GM12878 (cell line): ENCODE measurements at regions not wholly inside any gene's neighbourhood (a gene's known extent, or its start where the extent isn't known, plus 50 kb on each side); places are given as distances from the start of the nearest gene placed in this dataset.

Experiments
- ATAC-seq: fragments of 200-7000 bp; cut with Tn5 transposase; 3 replicates; pipeline ENCODE4 v1.9.1; 2020; ENCODE audit warnings: mild to moderate bottlenecking, moderate library complexity
- BruUV-seq: library from RNA; stranded (reverse); fragments of 400-500 nt; replicated peaks from 2 replicates; lab custom pipeline; 2021; lab: Mats Ljungman, UMichigan
- CTCF ChIA-PET: fragments of 300-600 bp; sonication (Branson Sonifier 250); formaldehyde crosslinking; extraction: SDS; loops from one replicate; lab custom pipeline; 2021; ENCODE audit warnings: inconsistent platforms; lab: Yijun Ruan, JAX
- POLR2A ChIA-PET: fragments of 350-600 bp; formaldehyde crosslinking; extraction: SDS; loops from one replicate; lab custom pipeline; 2021; ENCODE audit warnings: inconsistent platforms; lab: Charles Lee
- RAD21 ChIA-PET: fragments of 300-600 bp; sonication (Branson Sonifier 250); formaldehyde crosslinking; loops from one replicate; lab custom pipeline; 2023; ENCODE audit warnings: antibody characterized with exemption; ENCODE audit not compliant: unreplicated experiment; lab: Charles Lee
- SMC1A ChIA-PET: fragments of 300-600 bp; sonication (Branson Sonifier 250); formaldehyde crosslinking; loops from one replicate; lab custom pipeline; 2023; ENCODE audit not compliant: unreplicated experiment, uncharacterized antibody; lab: Charles Lee
- DNase-seq: peaks from one replicate; pipeline ENCODE4 v3.0.0-alpha.2; 2011; ENCODE audit warnings: low read depth, low spot score
- FAIRE-seq: peaks from 3 replicates; lab custom pipeline; 2011; peaks lifted over from hg19 to GRCh38; lab: Jason Lieb, UNC
- H2AFZ ChIP-seq: 2 replicates; pipeline ENCODE4 v1.6.0; 2011; ENCODE audit warnings: low read depth, low read length, control low read depth; ENCODE audit not compliant: control insufficient read depth
- H3K27ac ChIP-seq: 2 replicates; pipeline ENCODE4 v1.5.1; 2011; ENCODE audit warnings: control low read depth; ENCODE audit not compliant: control insufficient read depth, insufficient read depth
- H3K27me3 ChIP-seq, 2 experiments: replicated peaks in 1 of 2; 2 replicates each; pipeline versions ENCODE4 v1.6.0 to v1.6.1; 2011; ENCODE audit warnings: low read length in 1 of 2; ENCODE audit not compliant: control insufficient read depth in 2 of 2, insufficient read depth in 2 of 2
- H3K36me3 ChIP-seq, 2 experiments: 2 replicates each; pipeline ENCODE4 v1.5.1; 2011; ENCODE audit warnings: low read length in 1 of 2; ENCODE audit not compliant: control insufficient read depth in 2 of 2, insufficient read depth in 2 of 2
- H3K4me1 ChIP-seq: 2 replicates; pipeline ENCODE4 v1.6.1; 2011; ENCODE audit warnings: mild to moderate bottlenecking, low read length, moderate library complexity, mixed read lengths; ENCODE audit not compliant: control insufficient read depth, insufficient read depth
- H3K4me2 ChIP-seq: 2 replicates; pipeline ENCODE4 v1.6.0; 2011; ENCODE audit warnings: control low read depth; ENCODE audit not compliant: control insufficient read depth, insufficient read depth
- H3K4me3 ChIP-seq: fragments of 200-600 bp; sonication (generic); 2 replicates; pipeline ENCODE4 v1.5.1; 2016
- H3K79me2 ChIP-seq: 2 replicates; pipeline ENCODE4 v1.6.0; 2011; ENCODE audit warnings: low read length; ENCODE audit not compliant: control insufficient read depth, insufficient read depth
- H3K9ac ChIP-seq: 2 replicates; pipeline ENCODE4 v1.8.0; 2011; ENCODE audit warnings: low read length, control low read depth, mixed read lengths; ENCODE audit not compliant: control insufficient read depth, insufficient read depth
- H3K9me3 ChIP-seq: replicated peaks from 3 replicates; pipeline ENCODE4 v1.5.1; 2011; ENCODE audit warnings: mild to moderate bottlenecking, low read length; ENCODE audit not compliant: control insufficient read depth, insufficient read depth
- H4K20me1 ChIP-seq: 2 replicates; pipeline ENCODE4 v1.6.0; 2011; ENCODE audit not compliant: control insufficient read depth, insufficient read depth
- ATF2 ChIP-seq: IDR thresholded peaks from 2 replicates; pipeline ENCODE4 v1.6.1; 2012; ENCODE audit warnings: low read length, inconsistent platforms
- ATF7 ChIP-seq: fragments of 450-650 bp; IDR thresholded peaks from 2 replicates; pipeline ENCODE4 v1.6.1; 2016; ENCODE audit warnings: low read depth, mild to moderate bottlenecking
- BRCA1 ChIP-seq: IDR thresholded peaks from 2 replicates; pipeline ENCODE4 v1.6.1; 2011; ENCODE audit warnings: low read depth, low read length, improper control_type of control experiment
- GABPA ChIP-seq: IDR thresholded peaks from 2 replicates; pipeline ENCODE4 v1.6.1; 2014; ENCODE audit warnings: antibody characterized with exemption, low read depth, mild to moderate bottlenecking, inconsistent platforms
- IRF3 ChIP-seq: fragments of 450-650 bp; IDR thresholded peaks from 2 replicates; pipeline ENCODE4 v1.6.1; 2014; ENCODE audit warnings: mild to moderate bottlenecking
- JUND ChIP-seq: IDR thresholded peaks from 2 replicates; pipeline ENCODE4 v1.6.1; 2012; ENCODE audit warnings: low read depth, mild to moderate bottlenecking, low read length, improper control_type of control experiment, moderate library complexity
- KDM1A ChIP-seq: fragments of 200-600 bp; sonication (generic); IDR thresholded peaks from 2 replicates; pipeline ENCODE4 v1.6.1; 2016; ENCODE audit warnings: borderline replicate concordance
- MEF2A ChIP-seq: IDR thresholded peaks from 2 replicates; pipeline ENCODE4 v1.6.1; 2011; ENCODE audit warnings: low read depth, mild to moderate bottlenecking, low read length, moderate library complexity; ENCODE audit not compliant: insufficient read depth
- MEF2B ChIP-seq: fragments of 450-650 bp; IDR thresholded peaks from 2 replicates; pipeline ENCODE4 v1.6.1; 2018; ENCODE audit warnings: mild to moderate bottlenecking, moderate library complexity; ENCODE audit not compliant: partially characterized antibody, poor library complexity, severe bottlenecking
- MTA2 ChIP-seq: fragments of 450-650 bp; IDR thresholded peaks from 2 replicates; pipeline ENCODE4 v1.6.1; 2016; ENCODE audit warnings: low read depth, mild to moderate bottlenecking, moderate library complexity
- NFXL1 ChIP-seq: fragments of 450-650 bp; IDR thresholded peaks from 2 replicates; pipeline ENCODE4 v1.6.1; 2017; ENCODE audit warnings: antibody characterized with exemption, mild to moderate bottlenecking, borderline replicate concordance
- NFYB ChIP-seq: IDR thresholded peaks from 2 replicates; pipeline ENCODE4 v1.6.1; 2011; ENCODE audit warnings: low read depth, mild to moderate bottlenecking, low read length, improper control_type of control experiment, moderate library complexity; ENCODE audit not compliant: insufficient read depth
- NKRF ChIP-seq: fragments of 450-650 bp; conservative IDR thresholded peaks from 2 replicates; pipeline ENCODE4 v1.6.1; 2017; ENCODE audit warnings: mild to moderate bottlenecking, moderate library complexity
- RELB ChIP-seq: fragments of 450-650 bp; IDR thresholded peaks from 2 replicates; pipeline ENCODE4 v1.6.1; 2017; ENCODE audit warnings: low read depth, mild to moderate bottlenecking, moderate library complexity
- TCF7 ChIP-seq: IDR thresholded peaks from 2 replicates; pipeline ENCODE4 v1.6.1; 2014; ENCODE audit warnings: antibody characterized with exemption, borderline replicate concordance
- USF1 ChIP-seq: IDR thresholded peaks from 2 replicates; pipeline ENCODE4 v1.6.1; 2011; ENCODE audit warnings: borderline replicate concordance, low read depth, mild to moderate bottlenecking, moderate library complexity, mixed read lengths, low read length; ENCODE audit not compliant: insufficient read depth; ENCODE audit errors: extremely low read length
- ZNF207 ChIP-seq: fragments of 450-650 bp; IDR thresholded peaks from 2 replicates; pipeline ENCODE4 v1.6.1; 2014; ENCODE audit warnings: antibody characterized with exemption, mild to moderate bottlenecking, borderline replicate concordance
- WGBS: methylation state at CpG from one replicate; pipeline ENCODE4 v1.1.6; 2016; ENCODE audit warnings: low lambda C conversion rate; ENCODE audit not compliant: insufficient replicate concordance, insufficient coverage; ENCODE audit errors: missing lambda C conversion rate; 5-methylcytosine and 5-hydroxymethylcytosine counted together
- in situ Hi-C: fragments of 300-500 bp; cut with MboI; formaldehyde crosslinking; loops from 9 replicates; pipeline ENCODE4 v1.14.3; 2018; ENCODE audit warnings: mixed read lengths
- intact Hi-C: fragments of 100-400 bp; cut with micrococcal nuclease; formaldehyde crosslinking; loops from one replicate; pipeline ENCODE4 v1.14.2; 2022; ENCODE audit not compliant: unreplicated experiment

- POLR2A ChIA-PET = no interaction called here
- FAIRE-seq = no peak
- H3K27me3 ChIP-seq = no peaks in the 10 kb centered on the region
- no peak for TF ChIP-seq TCF7
- TF ChIP-seq MEF2B = no peak
- no peak for TF ChIP-seq JUND
- TF ChIP-seq USF1 = no peak
- TF ChIP-seq NFYB = no peak
- no peak for TF ChIP-seq MEF2A
- TF ChIP-seq ZNF207 = no peak
- TF ChIP-seq IRF3 = no peak
- TF ChIP-seq NKRF = no peak
- no peak for TF ChIP-seq KDM1A
- TF ChIP-seq NFXL1 = no peak
- TF ChIP-seq ATF2 = no peak
- TF ChIP-seq BRCA1 = no peak
- no peak for TF ChIP-seq GABPA
- no peak for TF ChIP-seq RELB
- no peak for TF ChIP-seq MTA2
- no peak for TF ChIP-seq ATF7
Observed at GRCh38 chr22:49491221-49491635, 336.4 kb downstream of the BRD1 start.

More at GRCh38 chr22:49491221-49491635, 336.4 kb downstream of the BRD1 start:
- Histone ChIP-seq H4K20me1 (no peaks in the 10 kb centered on the region; the same call in 1 of the 2 replicates), H3K36me3 (no peaks in the 10 kb centered on the region), H3K4me2 (no peak overlapping the region), H3K9me3 (no peaks in the 10 kb centered on the region; the same call in 2 of the 3 replicates), H3K4me3 (no peak overlapping the region), H3K9ac (no peak overlapping the region), H3K27ac (no peak overlapping the region), H3K79me2 (no peaks in the 10 kb centered on the region), H2AFZ (no peak overlapping the region), H3K4me1 (no peaks in the 10 kb centered on the region)
- ChIA-PET RAD21 (no interaction called here), CTCF (no interaction called here), SMC1A (no interaction called here)
- DNase-seq = no peak
- intact Hi-C loops = no loop called here
- in situ Hi-C loops = no loop called here
- 55% methylated on average over 9 of the region's 9 CpGs for WGBS
- ATAC-seq = no peak
- no TSS peak for BruUV-seq
